HEK293T (cell line): ENCODE measurements at regions not wholly inside any gene's neighbourhood (a gene's known extent, or its start where the extent isn't known, plus 50 kb on each side); places are given as distances from the start of the nearest gene placed in this dataset.

Experiments used
- CTCF ChIA-PET: fragments of 350-600 bp; formaldehyde crosslinking; extraction: SDS; loops from one replicate; lab custom pipeline; 2021; ENCODE audit warnings: antibody characterized with exemption, inconsistent platforms; lab: Yijun Ruan, JAX
- POLR2A ChIA-PET: fragments of 350-600 bp; formaldehyde crosslinking; extraction: SDS; loops from one replicate; lab custom pipeline; 2020; ENCODE audit warnings: antibody characterized with exemption, inconsistent platforms; lab: Yijun Ruan, JAX
- DNase-seq: peaks from one replicate; pipeline ENCODE4 v3.0.0; 2012; ENCODE audit warnings: mixed read lengths; ENCODE audit errors: extremely low spot score
- ARNT ChIP-seq: fragments of 450-650 bp; IDR thresholded peaks from 2 replicates; pipeline ENCODE4 v1.6.1; 2017; ENCODE audit warnings: mild to moderate bottlenecking
- BHLHE40 ChIP-seq: fragments of 450-650 bp; IDR thresholded peaks from 2 replicates; pipeline ENCODE4 v1.6.1; 2016; ENCODE audit warnings: mild to moderate bottlenecking, moderate library complexity, borderline replicate concordance
- CTBP1 ChIP-seq: fragments of 450-650 bp; IDR thresholded peaks from 2 replicates; pipeline ENCODE4 v1.6.1; 2016; ENCODE audit warnings: borderline replicate concordance
- ELF4 ChIP-seq: fragments of 450-650 bp; IDR thresholded peaks from 2 replicates; pipeline ENCODE4 v1.6.1; 2017; ENCODE audit warnings: antibody characterized with exemption
- FOXA1 ChIP-seq: fragments of 450-650 bp; IDR thresholded peaks from 2 replicates; pipeline ENCODE4 v1.6.1; 2016; ENCODE audit warnings: mild to moderate bottlenecking
- FOXK2 ChIP-seq: fragments of 450-650 bp; IDR thresholded peaks from 2 replicates; pipeline ENCODE4 v1.6.1; 2016; ENCODE audit warnings: mild to moderate bottlenecking
- FOXM1 ChIP-seq: fragments of 450-650 bp; IDR thresholded peaks from 2 replicates; pipeline ENCODE4 v1.6.1; 2017; ENCODE audit warnings: mild to moderate bottlenecking, borderline replicate concordance
- HDGF ChIP-seq: fragments of 450-650 bp; IDR thresholded peaks from 2 replicates; pipeline ENCODE4 v1.6.1; 2017; ENCODE audit warnings: antibody characterized with exemption, borderline replicate concordance
- L3MBTL2 ChIP-seq: fragments of 450-650 bp; conservative IDR thresholded peaks from 2 replicates; pipeline ENCODE4 v1.6.1; 2016; ENCODE audit warnings: mild to moderate bottlenecking
- LEF1 ChIP-seq: fragments of 450-650 bp; IDR thresholded peaks from 2 replicates; pipeline ENCODE4 v1.6.1; 2017; ENCODE audit warnings: mild to moderate bottlenecking, borderline replicate concordance
- NFRKB ChIP-seq: fragments of 450-650 bp; IDR thresholded peaks from 2 replicates; pipeline ENCODE4 v1.6.1; 2016; ENCODE audit warnings: mild to moderate bottlenecking, moderate library complexity
- PKNOX1 ChIP-seq: fragments of 450-650 bp; IDR thresholded peaks from 2 replicates; pipeline ENCODE4 v1.6.1; 2016
- SP1 ChIP-seq: fragments of 450-650 bp; IDR thresholded peaks from 2 replicates; pipeline ENCODE4 v1.6.1; 2017
- SUZ12 ChIP-seq: fragments of 450-650 bp; IDR thresholded peaks from 2 replicates; pipeline ENCODE4 v1.6.1; 2016; ENCODE audit warnings: mild to moderate bottlenecking
- TARDBP ChIP-seq: fragments of 450-650 bp; IDR thresholded peaks from 2 replicates; pipeline ENCODE4 v1.6.1; 2016
- ZNF384 ChIP-seq: fragments of 450-650 bp; IDR thresholded peaks from 2 replicates; pipeline ENCODE4 v1.6.1; 2016

- ChIA-PET POLR2A (no interaction called here), CTCF (no interaction called here)
- no peak for TF ChIP-seq FOXM1
- TF ChIP-seq PKNOX1, result no peak
- no peak for TF ChIP-seq ELF4
- no peak for TF ChIP-seq CTBP1
- no peak for TF ChIP-seq BHLHE40
- no peak for TF ChIP-seq FOXA1
- TF ChIP-seq TARDBP, result no peak
- TF ChIP-seq SP1, result no peak
- no peak for TF ChIP-seq HDGF
- TF ChIP-seq SUZ12, result no peak
- no peak for TF ChIP-seq NFRKB
- no peak for TF ChIP-seq ARNT
- TF ChIP-seq FOXK2, result no peak
- TF ChIP-seq ZNF384, result no peak
- no peak for TF ChIP-seq LEF1
- TF ChIP-seq L3MBTL2, result no peak
- DNase-seq, result no peak
These were observed 424.3 kb downstream of the KIF20B start for GRCh38 chr10:90125456-90126255.

- DNase-seq, result no peak
- POLR2A ChIA-PET, result no interaction called here
- TF ChIP-seq LEF1, result no peak
- no peak for TF ChIP-seq SP1
- TF ChIP-seq ELF4, result no peak
- TF ChIP-seq FOXA1, result no peak
- no peak for TF ChIP-seq PKNOX1
- no peak for TF ChIP-seq HDGF
- no peak for TF ChIP-seq ARNT
- TF ChIP-seq TARDBP, result no peak
- CTCF ChIA-PET, result no interaction called here
These were observed 424.8 kb downstream of the KIF20B start for GRCh38 chr10:90126256-90126595.

- TF ChIP-seq PKNOX1 (no peak), HDGF (no peak), ZNF384 (no peak), L3MBTL2 (no peak), ELF4 (no peak), BHLHE40 (no peak), FOXM1 (no peak), TARDBP (no peak), FOXA1 (no peak), SP1 (no peak), LEF1 (no peak), SUZ12 (no peak), ARNT (no peak), CTBP1 (no peak), FOXK2 (no peak), NFRKB (no peak)
- ChIA-PET CTCF (interaction anchor here (0.6 kb wide), 1 partner anchor 321 kb away, joined by 4 read pairs; no protein-coding TSS in a partner anchor), POLR2A (no interaction called here)
- DNase-seq, result no peak
These were observed 429.1 kb downstream of the KIF20B start for GRCh38 chr10:90130321-90131086.

GRCh38 chr10:90133606-90134005 lies 432.2 kb downstream of the KIF20B start:
- DNase-seq, result no peak

More at GRCh38 chr10:90133606-90134005, 432.2 kb downstream of the KIF20B start:
- TF ChIP-seq BHLHE40 (no peak), ELF4 (no peak), CTBP1 (no peak), L3MBTL2 (no peak), SP1 (no peak), FOXA1 (no peak), SUZ12 (no peak), ZNF384 (no peak), FOXK2 (no peak), PKNOX1 (no peak), ARNT (no peak)
- ChIA-PET CTCF (no interaction called here), POLR2A (no interaction called here)
